Liver (tissue), 8 donors: ENCODE measurements at regions not wholly inside any gene's neighbourhood (a gene's known extent, or its start where the extent isn't known, plus 50 kb on each side); places are given as distances from the start of the nearest gene placed in this dataset.

Source experiments
- DNase-seq: peaks from one replicate; pipeline ENCODE4 v3.0.0-alpha.2; 2017; ENCODE audit warnings: low spot score
- H3K27ac ChIP-seq, 2 donors: one replicate each; pipeline ENCODE4 v1.7.0; 2013; ENCODE audit warnings: inconsistent platforms in 2 of 2, low read length in 2 of 2, control low read depth in 1 of 2, low read depth in 1 of 2, mild to moderate bottlenecking in 1 of 2
- H3K27me3 ChIP-seq, 4 donors: one replicate each; pipeline versions ENCODE4 v1.6.1 to v1.7.0; 2013; ENCODE audit warnings: low read length in 3 of 4, inconsistent platforms in 1 of 4, mild to moderate bottlenecking in 1 of 4, moderate library complexity in 1 of 4; ENCODE audit not compliant: control insufficient read depth in 4 of 4, insufficient read depth in 4 of 4
- H3K36me3 ChIP-seq, 4 donors: one replicate each; pipeline versions ENCODE4 v1.6.1 to v1.7.0; 2013; ENCODE audit warnings: low read length in 3 of 4, mild to moderate bottlenecking in 3 of 4, low read depth in 1 of 4, moderate library complexity in 1 of 4; ENCODE audit not compliant: control insufficient read depth in 4 of 4, insufficient read depth in 3 of 4
- H3K4me1 ChIP-seq, 4 donors: one replicate each; pipeline versions ENCODE4 v1.6.1 to v1.7.0; 2013; ENCODE audit warnings: low read length in 3 of 4, mild to moderate bottlenecking in 3 of 4, moderate library complexity in 1 of 4; ENCODE audit not compliant: control insufficient read depth in 4 of 4, insufficient read depth in 4 of 4
- H3K4me3 ChIP-seq, 3 donors: one replicate each; pipeline versions ENCODE4 v1.6.1 to v1.7.0; 2013; ENCODE audit warnings: low read length in 3 of 3, control low read depth in 1 of 3, low read depth in 1 of 3, mild to moderate bottlenecking in 1 of 3
- H3K9ac ChIP-seq, 2 donors: one replicate each; pipeline ENCODE4 v1.7.0; 2013; ENCODE audit warnings: low read length in 2 of 2, mild to moderate bottlenecking in 2 of 2, moderate library complexity in 2 of 2, control low read depth in 1 of 2, low read depth in 1 of 2
- H3K9me3 ChIP-seq, 4 donors: one replicate each; pipeline versions ENCODE4 v1.6.1 to v1.7.0; 2013; ENCODE audit warnings: low read length in 3 of 4; ENCODE audit not compliant: control insufficient read depth in 4 of 4
- EGR1 ChIP-seq, 2 donors: IDR thresholded peaks; 2 replicates each; pipeline ENCODE4 v1.6.1; 2016 to 2018; ENCODE audit warnings: antibody characterized with exemption in 2 of 2, low read depth in 2 of 2
- FOXA1 ChIP-seq: IDR thresholded peaks from 2 replicates; pipeline ENCODE4 v1.6.1; 2016; ENCODE audit warnings: antibody characterized with exemption
- FOXA2 ChIP-seq: IDR thresholded peaks from 2 replicates; pipeline ENCODE4 v1.6.1; 2016; ENCODE audit warnings: antibody characterized with exemption
- GABPA ChIP-seq, 2 donors: IDR thresholded peaks in 1 of 2; conservative IDR thresholded peaks in 1 of 2; 2 replicates each; pipeline ENCODE4 v1.6.1; 2016; ENCODE audit warnings: antibody characterized with exemption in 2 of 2, mild to moderate bottlenecking in 1 of 2, moderate library complexity in 1 of 2
- HNF4A ChIP-seq, 2 donors: conservative IDR thresholded peaks; 2 replicates each; pipeline ENCODE4 v1.6.1; 2016; ENCODE audit warnings: antibody characterized with exemption in 2 of 2, mild to moderate bottlenecking in 2 of 2
- JUND ChIP-seq, 2 donors: IDR thresholded peaks; 2 replicates each; pipeline ENCODE4 v1.6.1; 2016; ENCODE audit warnings: antibody characterized with exemption in 2 of 2
- MAX ChIP-seq: IDR thresholded peaks from 2 replicates; pipeline ENCODE4 v1.6.1; 2016; ENCODE audit warnings: antibody characterized with exemption
- NR2F2 ChIP-seq: IDR thresholded peaks from 2 replicates; pipeline ENCODE4 v1.6.1; 2016; ENCODE audit warnings: antibody characterized with exemption
- RAD21 ChIP-seq, 2 donors: IDR thresholded peaks; 2 replicates each; pipeline ENCODE4 v1.6.1; 2016; ENCODE audit warnings: antibody characterized with exemption in 2 of 2, mild to moderate bottlenecking in 2 of 2
- REST ChIP-seq: IDR thresholded peaks from 2 replicates; pipeline ENCODE4 v1.6.1; 2016; ENCODE audit warnings: antibody characterized with exemption, mild to moderate bottlenecking
- RXRA ChIP-seq, 2 donors: IDR thresholded peaks; 2 replicates each; pipeline ENCODE4 v1.6.1; 2017 to 2018; ENCODE audit warnings: antibody characterized with exemption in 2 of 2, mild to moderate bottlenecking in 1 of 2
- SP1 ChIP-seq: IDR thresholded peaks from 2 replicates; pipeline ENCODE4 v1.6.1; 2018; ENCODE audit warnings: antibody characterized with exemption, mild to moderate bottlenecking
- TAF1 ChIP-seq: conservative IDR thresholded peaks from 2 replicates; pipeline ENCODE4 v1.6.1; 2016; ENCODE audit warnings: antibody characterized with exemption, mild to moderate bottlenecking
- WGBS: extraction: QIAGEN DNeasy Blood & Tissue Kit; methylation state at CpG from one replicate; pipeline ENCODE4 v1.1.7; 2013; 5-methylcytosine and 5-hydroxymethylcytosine counted together
- TF ChIP-seq, protein P1 (sequence below): fragments of 150-350 bp; IDR thresholded peaks from 2 replicates; pipeline ENCODE4 v1.5.1; 2017; ENCODE audit warnings: improper control_type of control experiment, low read depth, low read length; ENCODE audit not compliant: missing input control
- TF ChIP-seq, protein P2 (sequence below): IDR thresholded peaks from 2 replicates; pipeline ENCODE4 v1.6.1; 2016; ENCODE audit warnings: antibody characterized with exemption
- donor health status: healthy.
- donor health status: healthy.
- donor health status: healthy.
- donor health status: healthy.
- donor health status: healthy.

DNA sequence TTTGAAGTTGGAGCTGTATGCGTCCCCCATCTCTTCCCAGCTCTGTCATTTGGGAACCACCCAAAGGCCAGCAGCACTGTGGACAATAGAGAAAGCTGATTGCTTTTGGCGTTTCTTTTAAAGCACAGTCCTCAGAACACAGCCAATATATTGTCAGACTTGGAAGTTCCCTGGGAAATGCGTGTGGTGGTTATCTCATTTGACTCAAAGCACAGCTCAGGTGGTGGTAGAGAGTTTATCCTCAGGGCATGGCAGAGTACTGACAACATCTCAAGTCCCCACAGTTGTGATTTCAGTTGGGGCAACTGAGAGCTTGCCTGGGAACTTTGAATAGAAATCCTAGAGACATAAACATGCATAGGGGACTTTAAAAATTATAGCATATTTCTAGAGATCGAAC is 601.3 kb downstream of the ETS1 start:
- TF ChIP-seq GABPA (IDR thresholded peaks at IDR 0.05 in 1 of 2, conservative IDR thresholded peaks at IDR 0.05 in 1 of 2) (no peak), HNF4A (conservative IDR thresholded peaks at IDR 0.05) (no peak), RAD21 (IDR thresholded peaks at IDR 0.05) (no peak), REST (no peak), NR2F2 (no peak), FOXA1 (no peak), EGR1 (IDR thresholded peaks at IDR 0.05; ENCODE audit: low read depth in 2 of 2) (no peak), RXRA (IDR thresholded peaks at IDR 0.05) (no peak), MAX (no peak), FOXA2 (no peak), JUND (IDR thresholded peaks at IDR 0.05) (no peak), TAF1 (no peak)
- TF ChIP-seq, protein P1, sequence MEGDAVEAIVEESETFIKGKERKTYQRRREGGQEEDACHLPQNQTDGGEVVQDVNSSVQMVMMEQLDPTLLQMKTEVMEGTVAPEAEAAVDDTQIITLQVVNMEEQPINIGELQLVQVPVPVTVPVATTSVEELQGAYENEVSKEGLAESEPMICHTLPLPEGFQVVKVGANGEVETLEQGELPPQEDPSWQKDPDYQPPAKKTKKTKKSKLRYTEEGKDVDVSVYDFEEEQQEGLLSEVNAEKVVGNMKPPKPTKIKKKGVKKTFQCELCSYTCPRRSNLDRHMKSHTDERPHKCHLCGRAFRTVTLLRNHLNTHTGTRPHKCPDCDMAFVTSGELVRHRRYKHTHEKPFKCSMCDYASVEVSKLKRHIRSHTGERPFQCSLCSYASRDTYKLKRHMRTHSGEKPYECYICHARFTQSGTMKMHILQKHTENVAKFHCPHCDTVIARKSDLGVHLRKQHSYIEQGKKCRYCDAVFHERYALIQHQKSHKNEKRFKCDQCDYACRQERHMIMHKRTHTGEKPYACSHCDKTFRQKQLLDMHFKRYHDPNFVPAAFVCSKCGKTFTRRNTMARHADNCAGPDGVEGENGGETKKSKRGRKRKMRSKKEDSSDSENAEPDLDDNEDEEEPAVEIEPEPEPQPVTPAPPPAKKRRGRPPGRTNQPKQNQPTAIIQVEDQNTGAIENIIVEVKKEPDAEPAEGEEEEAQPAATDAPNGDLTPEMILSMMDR: no peak
- TF ChIP-seq, protein P2, sequence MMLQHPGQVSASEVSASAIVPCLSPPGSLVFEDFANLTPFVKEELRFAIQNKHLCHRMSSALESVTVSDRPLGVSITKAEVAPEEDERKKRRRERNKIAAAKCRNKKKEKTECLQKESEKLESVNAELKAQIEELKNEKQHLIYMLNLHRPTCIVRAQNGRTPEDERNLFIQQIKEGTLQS: no peak
- H3K9me3 ChIP-seq: peaks cover 0 to 2% (median 0%) of the 10 kb centered on the region in 4 donors
- no peak for DNase-seq
- H3K27ac ChIP-seq: no peak overlapping the region
- no peaks in the 10 kb centered on the region for H3K36me3 ChIP-seq
- H3K4me1 ChIP-seq: no peaks in the 10 kb centered on the region
- no peaks in the 10 kb centered on the region for H3K27me3 ChIP-seq
- 78% methylated on average over 4 of the region's 4 CpGs for WGBS
- no peak overlapping the region for H3K9ac ChIP-seq
- no peak overlapping the region for H3K4me3 ChIP-seq

GRCh38 chr11:127972816-127973215 is 614.5 kb downstream of the ETS1 start:
- TF ChIP-seq, protein P2: no peak
- no peak for TF ChIP-seq NR2F2
- TF ChIP-seq SP1: no peak
- TF ChIP-seq FOXA1: no peak
- TF ChIP-seq MAX: no peak
- peaks cover 0 to 5% (median under 1%) of the 10 kb centered on the region in 4 donors for H3K9me3 ChIP-seq
- no peak for DNase-seq
- H3K4me3 ChIP-seq: no peak overlapping the region
- no peak overlapping the region for H3K9ac ChIP-seq
- no peaks in the 10 kb centered on the region for H3K27me3 ChIP-seq
- H3K27ac ChIP-seq: no peak overlapping the region
- H3K36me3 ChIP-seq: no peaks in the 10 kb centered on the region
- peaks cover 0 to 5% (median under 1%) of the 10 kb centered on the region in 4 donors for H3K4me1 ChIP-seq
